ENCODE measurements at regions not wholly inside any gene's neighbourhood (a gene's known extent, or its start where the extent isn't known, plus 50 kb on each side); places are given as distances from the start of the nearest gene placed in this dataset.
"Not testable (repeated sequence)": the region's sequence is repeated elsewhere in the genome, so short reads cannot be mapped to it uniquely, and the experiment has no call there.

DNA sequence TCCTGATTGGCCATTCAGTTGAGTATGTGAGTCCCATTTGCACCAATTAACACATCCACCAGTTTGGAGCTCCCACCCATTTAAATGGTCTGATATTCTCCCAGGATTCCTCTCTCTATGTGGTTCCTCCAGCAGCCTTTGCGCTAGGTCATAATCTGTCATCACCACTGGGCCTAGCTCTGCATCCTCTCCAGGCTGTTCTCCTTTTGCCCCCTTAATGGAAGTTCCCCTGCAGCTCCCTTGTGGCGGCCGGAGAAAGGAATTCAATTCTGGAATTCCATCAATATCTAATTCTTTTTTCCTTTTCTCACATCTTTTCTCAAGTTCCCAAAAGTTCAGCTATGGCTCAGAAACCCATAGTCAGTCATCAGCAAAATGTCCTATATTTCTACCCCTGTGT is 2184.4 kb upstream of the AGA start:
- DNase-seq (ENCODE audit: extremely low spot score, insufficient read length, low read depth) = no peak
- no peak for FAIRE-seq

DNA sequence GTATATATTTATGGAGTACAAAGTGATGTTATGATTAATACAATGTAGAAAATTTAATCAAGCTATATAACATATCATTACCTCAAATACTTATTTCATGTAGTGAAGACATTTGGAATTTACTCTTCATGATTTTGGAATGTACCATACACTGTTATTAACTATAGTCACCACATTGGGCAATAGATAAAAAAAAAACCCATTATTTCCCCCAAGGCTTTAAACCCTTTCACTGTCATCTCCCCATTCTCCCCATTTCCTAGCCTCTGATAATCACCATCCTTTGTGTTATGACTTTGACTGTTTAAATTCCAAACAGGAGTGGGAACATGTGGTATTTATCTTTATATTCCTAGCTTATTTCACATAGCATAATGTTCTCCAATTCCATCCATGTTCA is 2189.1 kb upstream of the AGA start:
- no peak for FAIRE-seq

DNA sequence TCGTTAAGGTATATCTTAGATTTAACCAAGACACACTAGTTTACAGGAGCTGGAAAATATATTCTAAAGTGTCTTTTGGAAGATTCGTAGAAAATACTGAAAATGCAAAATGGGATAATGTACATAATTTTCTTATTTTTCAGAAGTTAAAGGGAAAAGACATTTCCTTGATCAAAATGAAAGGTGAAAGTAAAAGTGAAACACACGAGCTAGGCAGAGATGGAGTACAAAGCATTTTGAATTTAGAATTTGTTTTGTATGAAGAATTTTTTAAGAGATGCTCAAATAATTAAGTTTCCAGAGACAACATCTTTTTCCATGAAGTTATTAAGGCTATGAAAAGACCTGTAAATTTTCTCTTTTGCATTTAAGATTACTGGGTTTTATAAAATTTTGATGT is 2192.6 kb upstream of the AGA start:
- FAIRE-seq = no peak

More for the DNA sequence above, 2189.1 kb upstream of the AGA start:
- no peak for DNase-seq (ENCODE audit: extremely low spot score, insufficient read length, low read depth)

DNA sequence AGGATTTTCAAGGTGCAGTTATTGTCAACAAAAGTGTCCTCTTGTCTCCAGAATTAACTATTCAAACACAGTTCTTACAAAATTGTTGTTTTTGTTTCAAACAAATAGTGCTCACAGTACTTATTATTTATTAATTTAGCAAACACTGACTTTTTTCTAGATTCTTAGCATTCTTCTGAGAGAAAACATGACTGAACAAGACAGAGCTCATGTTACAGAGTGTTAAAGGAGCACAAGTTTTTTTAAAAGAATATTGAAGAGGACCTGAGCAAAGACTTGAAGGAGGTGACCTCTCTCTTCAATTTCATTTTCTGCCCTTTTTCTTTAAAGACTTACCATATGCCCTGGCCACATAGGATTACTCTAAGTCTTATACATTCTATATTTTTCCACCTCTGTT is 2220.3 kb upstream of the AGA start:
- no peak for DNase-seq (ENCODE audit: extremely low spot score, insufficient read length, low read depth)
- no peak for FAIRE-seq

More for the DNA sequence above, 2192.6 kb upstream of the AGA start:
- DNase-seq (ENCODE audit: extremely low spot score, insufficient read length, low read depth) = no peak

DNA sequence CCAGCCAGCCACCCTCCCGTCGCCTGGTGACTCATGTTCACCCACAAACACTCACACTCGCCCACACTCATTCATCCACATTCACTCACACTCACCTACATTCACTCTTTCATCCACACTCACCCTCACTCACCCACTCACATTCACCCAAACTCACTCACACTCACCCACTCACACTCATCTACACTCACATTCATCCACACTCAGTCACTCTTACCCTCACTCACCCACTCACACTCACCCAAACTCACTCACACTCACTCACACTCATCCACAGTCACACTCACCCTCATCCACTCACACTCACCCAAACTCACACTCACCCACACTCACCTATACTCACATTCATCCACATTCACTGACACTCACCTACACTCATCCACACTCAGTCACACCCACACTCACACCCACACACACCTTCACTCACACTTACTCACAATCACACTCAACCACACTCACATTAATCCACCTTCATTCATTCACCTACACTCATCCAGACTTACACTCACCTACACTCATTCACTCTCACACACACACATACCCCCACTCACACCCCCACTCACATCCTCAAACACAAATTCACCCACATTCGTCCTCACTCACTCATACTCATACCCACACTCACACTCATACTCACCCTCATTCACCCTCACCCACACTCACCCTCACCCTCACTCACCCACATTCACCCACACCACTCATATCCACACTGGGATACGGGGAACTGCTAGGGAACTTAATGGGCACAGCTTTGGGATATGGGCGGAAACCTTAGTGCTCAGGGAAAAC is 2221.6 kb upstream of the AGA start:
- no peak for DNase-seq (ENCODE audit: extremely low spot score, insufficient read length, low read depth)
- no peak for FAIRE-seq

DNA sequence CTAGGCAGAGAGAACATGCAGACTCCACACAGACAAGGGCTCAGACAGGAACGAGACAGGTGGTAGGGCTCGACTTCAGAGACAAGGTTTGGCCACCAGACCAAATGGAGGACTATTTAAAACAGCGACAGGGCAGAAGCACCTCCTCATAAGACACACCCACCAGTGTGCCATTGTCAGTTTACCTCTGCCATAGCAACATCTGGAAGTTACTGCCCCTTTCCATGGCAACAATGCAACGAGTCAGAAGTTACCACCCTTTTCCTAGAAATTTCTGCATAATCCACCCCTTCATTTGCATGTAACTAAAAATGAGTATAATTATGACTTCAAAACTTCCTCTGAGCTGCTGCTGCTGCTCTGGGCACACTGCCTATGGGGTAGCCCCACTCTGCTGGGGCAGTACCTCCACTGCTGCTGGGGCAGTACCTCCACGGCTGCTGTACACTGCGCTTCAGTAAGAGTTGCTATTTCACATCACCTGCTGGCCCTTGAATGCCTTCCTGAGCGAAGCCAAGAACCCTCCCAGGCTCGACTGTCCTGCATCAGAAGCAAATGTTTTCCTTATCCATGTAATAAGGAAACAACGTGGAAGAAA is 2222.3 kb upstream of the AGA start:
- FAIRE-seq (no peak), DNase-seq (ENCODE audit: extremely low spot score, insufficient read length, low read depth) (no peak)

DNA sequence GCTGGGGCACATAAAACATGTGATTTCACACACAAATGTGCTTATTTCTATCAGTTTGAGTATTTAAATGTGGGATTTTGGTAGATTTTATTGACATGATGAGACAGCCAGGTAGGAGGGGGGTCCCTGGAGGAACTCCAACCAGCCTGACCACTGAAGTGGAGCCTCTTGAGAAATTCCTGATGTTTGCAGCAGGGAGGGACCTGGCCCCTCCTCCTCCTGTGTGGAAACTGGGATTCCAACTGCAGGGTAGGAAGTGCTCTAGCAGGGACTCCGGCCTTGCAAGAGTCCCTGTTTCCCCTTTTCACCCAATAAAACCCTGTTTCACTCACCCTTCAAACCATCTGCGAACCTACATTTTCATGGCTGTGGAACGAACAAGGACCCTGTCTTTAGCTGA is 2224.0 kb upstream of the AGA start:
- DNase-seq (ENCODE audit: extremely low spot score, insufficient read length, low read depth) = no peak
- FAIRE-seq = no peak

DNA sequence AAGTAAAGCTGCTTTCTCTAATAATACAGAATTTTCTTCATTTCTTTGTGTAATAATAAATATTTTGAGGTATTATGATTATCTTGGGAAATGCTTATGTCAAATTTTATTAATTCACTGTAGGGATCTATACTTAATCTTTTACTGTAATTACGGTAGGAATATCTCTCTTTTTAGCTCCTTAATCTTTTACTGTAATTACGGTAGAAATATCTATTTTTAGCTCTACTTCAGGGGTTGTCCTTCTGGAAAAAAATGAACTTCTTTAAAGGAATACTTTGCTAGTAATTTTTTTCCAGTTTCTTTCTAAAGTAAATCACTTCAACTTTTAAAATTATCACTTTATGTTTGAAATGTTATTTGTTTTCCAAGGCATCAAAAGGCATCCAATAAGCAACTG is 2229.4 kb upstream of the AGA start:
- DNase-seq (ENCODE audit: extremely low spot score, insufficient read length, low read depth) (no peak), FAIRE-seq (no peak)

DNA sequence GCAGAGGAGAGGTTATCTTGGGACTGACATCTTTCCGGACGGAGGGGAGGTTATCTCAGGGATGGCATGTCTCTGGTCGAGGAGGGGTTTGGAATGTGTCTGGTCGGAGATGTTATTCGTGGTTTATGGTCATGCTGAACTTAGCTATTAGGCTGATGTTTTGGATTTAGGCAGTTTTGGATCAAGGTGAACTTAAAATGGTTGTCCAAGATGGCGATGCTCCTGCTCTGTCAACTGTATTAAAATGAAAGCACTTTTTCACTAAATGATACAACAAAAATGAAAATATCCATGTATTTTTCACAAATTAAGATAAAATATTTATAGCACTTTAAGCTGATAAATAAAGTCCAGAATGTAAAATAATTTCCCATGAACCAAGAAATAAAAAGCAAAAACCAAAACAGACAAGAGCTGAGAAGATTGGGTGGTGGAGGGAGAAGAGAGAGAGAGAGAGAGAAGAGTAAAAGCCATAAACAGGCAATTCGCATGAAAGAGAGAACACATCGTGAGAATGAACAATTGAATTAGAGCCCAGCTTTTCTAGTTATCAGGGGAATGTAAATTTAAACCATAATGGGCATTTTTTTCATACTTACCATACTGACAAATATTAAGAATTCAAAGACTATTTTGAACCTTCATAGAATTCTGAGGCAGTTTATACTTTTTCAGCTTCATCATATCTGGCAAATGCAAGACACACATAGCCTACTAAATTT is 2236.0 kb upstream of the AGA start:
- FAIRE-seq (no peak), DNase-seq (ENCODE audit: extremely low spot score, insufficient read length, low read depth) (no peak)

DNA sequence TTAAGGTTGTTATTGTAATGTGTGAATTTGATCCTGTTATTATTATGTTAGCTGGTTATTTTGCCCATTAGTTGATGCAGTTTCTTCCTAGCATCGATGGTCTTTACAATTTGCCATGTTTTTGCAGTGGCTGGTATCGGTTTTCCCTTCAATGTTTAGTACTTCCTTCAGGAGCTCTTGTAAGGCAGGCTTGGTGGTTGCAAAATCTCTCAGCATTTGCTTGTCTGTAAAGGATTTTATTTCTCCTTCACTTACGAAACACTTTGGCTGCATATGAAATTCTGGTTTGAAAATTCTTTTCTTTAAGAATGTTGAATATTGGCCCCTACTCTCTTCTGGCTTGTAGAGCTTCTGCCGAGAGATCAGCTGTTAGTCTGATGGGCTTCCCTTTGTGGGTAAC is 2241.4 kb upstream of the AGA start:
- not testable (repeated sequence) for FAIRE-seq

DNA sequence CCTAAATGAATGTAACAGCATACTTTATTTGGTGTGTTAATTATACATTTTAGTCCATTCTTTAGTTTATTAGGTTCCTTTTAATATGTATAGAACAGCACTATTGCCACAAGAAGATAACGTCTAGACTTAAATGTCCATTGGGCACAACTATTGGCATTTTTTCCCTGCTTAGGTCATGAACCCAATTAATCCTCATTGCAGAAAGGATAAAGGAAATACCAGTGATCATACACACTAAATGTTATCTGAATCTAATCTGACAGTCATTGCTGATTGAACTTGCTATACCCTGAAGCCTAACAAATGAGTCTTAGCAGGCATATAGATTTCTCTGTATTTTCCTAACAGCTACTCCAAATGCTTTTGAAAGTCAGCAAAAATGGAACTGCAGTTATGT is 2250.0 kb upstream of the AGA start:
- DNase-seq (ENCODE audit: extremely low spot score, insufficient read length, low read depth) (no peak), FAIRE-seq (no peak)

More for the DNA sequence above, 2241.4 kb upstream of the AGA start:
- not testable (repeated sequence) for DNase-seq (ENCODE audit: extremely low spot score, insufficient read length, low read depth)

DNA sequence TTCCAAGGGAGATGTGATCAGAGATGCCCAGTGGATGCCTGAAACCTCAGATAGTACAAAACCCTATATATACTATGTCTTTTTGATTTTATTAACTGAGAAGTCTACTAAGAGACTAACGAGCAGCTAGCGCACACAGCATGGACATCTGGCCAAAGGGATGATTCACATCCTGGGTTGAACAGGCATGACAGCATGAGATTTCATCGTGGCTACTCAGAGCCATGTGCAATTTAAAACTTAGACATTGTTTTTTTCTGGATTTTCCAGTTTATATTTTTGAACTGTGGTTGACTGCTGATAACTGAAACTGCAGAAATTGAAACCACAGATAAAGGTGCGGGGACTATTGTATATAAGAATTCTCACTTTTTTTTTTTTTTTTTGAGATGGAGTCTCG is 2252.9 kb upstream of the AGA start:
- no peak for DNase-seq (ENCODE audit: extremely low spot score, insufficient read length, low read depth)
- no peak for FAIRE-seq

DNA sequence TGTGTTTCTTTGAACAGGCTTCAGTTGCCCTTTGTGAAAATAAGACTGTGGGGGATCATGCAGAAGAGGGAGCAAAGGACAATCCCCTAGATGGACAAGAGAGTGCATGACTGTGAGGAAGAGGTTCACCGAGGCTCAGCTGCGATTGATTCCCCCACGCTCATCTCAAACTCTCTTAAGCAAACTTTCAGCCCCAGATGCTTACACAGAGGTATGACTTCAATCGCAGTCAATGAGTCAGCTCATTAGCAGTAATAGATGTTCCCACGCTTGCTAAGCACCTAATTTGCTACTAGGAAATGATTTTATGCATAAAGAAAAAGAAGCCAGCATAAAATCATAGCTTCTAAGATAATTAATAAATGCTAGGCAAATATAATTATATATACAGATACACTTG is 2256.1 kb upstream of the AGA start:
- DNase-seq (ENCODE audit: extremely low spot score, insufficient read length, low read depth) (no peak), FAIRE-seq (no peak)

DNA sequence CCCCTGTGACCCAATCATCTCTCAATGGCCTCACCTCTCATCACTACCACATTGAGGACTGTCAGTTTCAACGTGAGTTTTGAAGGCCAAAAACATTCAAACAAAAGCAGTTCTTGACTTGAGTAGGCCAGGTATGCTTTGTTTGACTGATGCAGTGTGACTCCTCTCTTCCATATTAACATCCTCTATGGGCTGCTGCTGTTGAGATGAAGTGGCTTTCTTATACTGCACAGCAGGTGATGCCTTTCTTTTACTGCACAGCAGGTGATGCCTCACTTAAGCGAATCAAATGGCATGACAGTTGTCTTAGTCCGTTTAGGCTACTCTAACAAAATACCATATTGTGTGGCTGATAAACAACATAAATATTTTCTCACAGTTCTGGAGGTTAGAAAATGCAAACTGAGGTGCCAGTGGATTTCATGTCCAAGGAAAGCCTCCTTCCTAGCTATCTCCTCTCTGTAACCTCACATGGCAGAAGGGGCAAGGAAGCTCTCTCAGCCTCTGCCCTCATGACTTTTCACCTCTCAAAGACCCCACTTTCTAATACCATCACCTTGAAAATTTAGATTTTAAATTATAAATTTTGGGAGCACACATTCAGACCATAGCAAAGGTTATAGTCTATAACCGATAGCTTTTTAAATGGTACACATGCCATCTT is 2267.9 kb upstream of the AGA start:
- FAIRE-seq (no peak), DNase-seq (ENCODE audit: extremely low spot score, insufficient read length, low read depth) (no peak)

DNA sequence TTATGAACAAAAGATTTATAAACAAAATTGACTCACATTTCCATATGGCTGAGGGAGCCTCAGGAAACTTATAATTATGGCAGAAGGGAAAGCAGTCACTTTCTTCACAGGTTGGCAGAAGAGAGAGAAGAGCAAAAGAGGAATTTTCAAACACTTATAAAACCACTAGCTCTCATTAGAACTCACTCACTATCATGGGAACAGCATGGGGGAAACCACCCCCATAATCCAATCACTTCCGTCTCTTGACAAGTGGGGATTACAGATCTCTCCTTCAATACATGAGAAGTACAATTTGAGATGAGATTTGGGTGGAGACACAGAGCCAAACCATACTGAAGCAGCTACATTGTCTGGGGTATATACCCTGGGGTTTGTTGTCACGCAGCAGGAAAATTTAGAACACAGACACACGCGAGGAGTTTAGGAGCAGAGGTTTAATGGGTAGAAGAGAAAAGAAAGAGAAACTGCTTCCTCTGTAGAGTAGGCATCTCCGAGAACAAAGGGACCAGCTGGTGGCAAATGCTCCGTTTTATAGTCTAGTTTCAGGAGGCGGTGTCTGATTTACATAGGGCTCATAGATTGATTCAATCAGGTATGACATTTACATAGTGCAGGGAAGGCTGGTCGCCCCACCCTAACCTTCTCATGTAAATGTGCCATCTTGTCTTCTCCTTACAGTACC is 2277.7 kb upstream of the AGA start:
- no peak for DNase-seq (ENCODE audit: extremely low spot score, insufficient read length, low read depth)
- FAIRE-seq = no peak

DNA sequence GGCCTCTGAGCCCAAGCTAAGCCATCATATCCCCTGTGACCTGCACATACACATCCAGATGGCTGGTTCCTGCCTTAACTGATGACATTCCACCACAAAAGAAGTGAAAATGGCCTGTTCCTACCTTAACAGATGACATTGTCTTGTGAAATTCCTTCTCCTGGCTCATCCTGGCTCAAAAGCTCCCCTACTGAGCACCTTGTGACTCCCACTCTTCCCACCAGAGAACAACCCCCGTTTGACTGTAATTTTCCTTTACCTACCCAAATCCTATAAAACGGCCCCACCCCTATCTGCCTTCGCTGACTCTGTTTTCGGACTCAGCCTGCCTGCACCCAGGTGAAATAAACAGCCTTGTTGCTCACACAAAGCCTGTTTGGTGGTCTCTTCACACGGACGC is 2284.3 kb upstream of the AGA start:
- FAIRE-seq; DNase-seq (ENCODE audit: extremely low spot score, insufficient read length, low read depth): not testable (repeated sequence)

DNA sequence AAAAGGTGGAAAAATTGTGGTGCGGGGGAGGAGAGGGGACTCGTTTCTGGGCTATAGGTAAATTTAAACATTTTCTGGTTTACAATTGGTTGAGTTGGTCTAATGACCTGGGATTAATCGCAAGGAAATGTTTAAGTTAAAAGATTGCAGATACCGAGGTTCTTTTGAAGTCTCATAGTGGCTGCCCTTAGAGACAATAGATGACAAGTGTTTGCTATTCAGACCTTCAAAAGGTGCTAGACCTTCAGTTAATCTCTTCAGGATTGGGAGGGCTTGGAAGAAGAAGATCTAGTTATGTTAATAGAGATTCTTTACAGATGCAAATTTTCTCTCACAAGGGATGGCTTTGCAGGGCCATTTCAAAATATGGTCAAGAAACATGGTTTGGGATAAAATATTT is 2286.1 kb upstream of the AGA start:
- DNase-seq (ENCODE audit: extremely low spot score, insufficient read length, low read depth) (no peak), FAIRE-seq (no peak)

DNA sequence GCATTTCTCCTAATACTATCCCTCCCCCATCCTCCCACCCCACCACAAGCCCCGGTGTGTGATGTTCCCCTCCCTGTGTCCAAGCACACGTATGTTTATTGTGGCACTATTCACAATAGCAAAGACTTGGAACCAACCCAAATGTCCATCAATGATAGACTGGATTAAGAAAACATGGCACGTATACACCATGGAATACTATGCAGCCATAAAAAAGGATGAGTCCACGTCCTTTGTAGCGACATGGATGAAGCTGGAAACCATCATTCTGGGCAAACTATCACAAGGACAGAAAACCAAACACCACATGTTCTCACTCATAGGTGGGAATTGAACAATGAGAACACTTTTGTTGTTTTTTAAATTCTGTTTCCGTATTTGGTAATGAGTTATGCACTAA is 2294.6 kb upstream of the AGA start:
- DNase-seq (ENCODE audit: extremely low spot score, insufficient read length, low read depth); FAIRE-seq: not testable (repeated sequence)

DNA sequence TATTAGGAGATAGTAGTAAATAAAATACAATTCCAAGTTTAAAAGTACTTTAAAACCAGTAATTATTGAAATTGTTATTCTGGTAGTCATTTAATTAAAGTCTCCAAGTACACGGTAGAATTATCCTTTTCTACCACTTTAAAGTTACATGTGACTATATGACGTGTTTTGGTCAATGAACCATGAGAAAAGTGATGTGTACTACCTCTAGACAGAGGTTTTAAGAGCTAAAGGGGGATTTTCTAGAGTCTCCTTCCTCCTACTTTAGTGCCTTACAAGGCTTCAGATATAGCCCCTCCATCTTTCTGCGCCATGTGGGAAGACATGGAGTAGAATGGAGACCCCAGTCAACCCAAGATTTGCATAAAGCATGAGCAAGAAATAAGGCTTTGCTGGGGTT is 2296.6 kb upstream of the AGA start:
- no peak for FAIRE-seq
- DNase-seq (ENCODE audit: extremely low spot score, insufficient read length, low read depth) = no peak

DNA sequence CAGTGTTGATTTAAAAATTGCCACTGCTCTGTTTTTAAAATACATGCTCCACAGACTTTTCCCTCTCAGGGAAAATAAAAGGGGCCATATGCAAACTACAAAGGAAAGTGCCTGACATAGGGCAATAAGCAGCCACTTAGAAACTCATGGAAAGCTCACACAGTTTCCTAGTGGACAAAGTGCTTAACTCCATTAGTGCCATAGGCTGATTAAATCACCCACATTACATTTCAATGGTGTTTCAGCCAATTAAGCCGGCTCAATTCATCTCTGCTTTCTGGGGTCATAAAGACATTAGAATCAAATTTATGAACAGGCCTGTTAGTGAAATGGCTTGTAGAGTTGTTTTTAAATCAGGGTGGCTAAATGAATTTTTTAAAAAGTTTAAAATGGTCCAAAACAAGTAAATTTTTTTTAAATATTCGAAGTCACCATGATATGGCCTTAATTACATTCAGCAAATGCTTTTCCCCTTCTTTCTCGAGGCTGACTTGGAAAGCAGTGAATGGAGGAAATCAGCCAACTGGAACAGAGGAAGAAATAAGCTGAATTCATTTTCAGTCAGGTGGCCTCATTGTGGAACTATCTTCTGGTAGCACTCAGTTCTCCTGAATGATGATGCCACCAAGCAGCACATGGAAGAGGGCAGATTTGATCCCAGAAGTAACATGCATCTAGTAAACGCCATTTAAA is 2305.1 kb upstream of the AGA start:
- DNase-seq (ENCODE audit: extremely low spot score, insufficient read length, low read depth) (no peak), FAIRE-seq (no peak)
